ENCODE measurements at regions not wholly inside any gene's neighbourhood (a gene's known extent, or its start where the extent isn't known, plus 50 kb on each side); places are given as distances from the start of the nearest gene placed in this dataset.

DNA sequence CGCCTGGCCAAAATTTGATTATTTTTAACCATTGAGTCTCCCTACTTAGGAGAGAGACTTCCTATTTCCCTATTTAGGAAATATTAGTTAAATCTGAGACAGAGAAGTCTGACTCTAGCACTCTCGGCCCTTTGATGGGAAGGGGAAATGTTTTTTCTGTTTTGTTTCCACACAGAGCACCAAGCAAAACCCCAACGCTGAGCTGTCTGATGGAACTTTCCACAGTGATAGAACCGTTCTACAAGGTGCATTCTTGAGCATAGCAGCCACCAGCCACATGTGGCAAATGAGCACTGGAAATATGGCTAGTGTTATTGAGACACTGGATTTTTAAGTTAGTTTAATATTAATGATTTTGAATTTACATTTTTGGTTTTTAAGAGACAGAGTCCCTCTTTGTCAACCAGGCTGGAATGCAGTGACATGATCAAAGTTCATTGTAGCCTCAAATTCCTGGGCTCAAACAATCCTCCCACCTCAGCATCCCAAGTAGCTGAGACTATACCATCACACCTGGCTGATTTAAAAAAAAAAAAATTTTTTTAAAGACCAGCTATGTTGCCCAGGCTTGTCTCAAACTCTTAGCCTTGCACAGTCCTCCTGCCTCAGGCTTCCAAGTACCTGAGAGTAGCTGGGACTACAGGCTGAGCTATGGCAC, 77.3 kb upstream of the GALNT2 start (continued):
- TF ChIP-seq, protein P1, sequence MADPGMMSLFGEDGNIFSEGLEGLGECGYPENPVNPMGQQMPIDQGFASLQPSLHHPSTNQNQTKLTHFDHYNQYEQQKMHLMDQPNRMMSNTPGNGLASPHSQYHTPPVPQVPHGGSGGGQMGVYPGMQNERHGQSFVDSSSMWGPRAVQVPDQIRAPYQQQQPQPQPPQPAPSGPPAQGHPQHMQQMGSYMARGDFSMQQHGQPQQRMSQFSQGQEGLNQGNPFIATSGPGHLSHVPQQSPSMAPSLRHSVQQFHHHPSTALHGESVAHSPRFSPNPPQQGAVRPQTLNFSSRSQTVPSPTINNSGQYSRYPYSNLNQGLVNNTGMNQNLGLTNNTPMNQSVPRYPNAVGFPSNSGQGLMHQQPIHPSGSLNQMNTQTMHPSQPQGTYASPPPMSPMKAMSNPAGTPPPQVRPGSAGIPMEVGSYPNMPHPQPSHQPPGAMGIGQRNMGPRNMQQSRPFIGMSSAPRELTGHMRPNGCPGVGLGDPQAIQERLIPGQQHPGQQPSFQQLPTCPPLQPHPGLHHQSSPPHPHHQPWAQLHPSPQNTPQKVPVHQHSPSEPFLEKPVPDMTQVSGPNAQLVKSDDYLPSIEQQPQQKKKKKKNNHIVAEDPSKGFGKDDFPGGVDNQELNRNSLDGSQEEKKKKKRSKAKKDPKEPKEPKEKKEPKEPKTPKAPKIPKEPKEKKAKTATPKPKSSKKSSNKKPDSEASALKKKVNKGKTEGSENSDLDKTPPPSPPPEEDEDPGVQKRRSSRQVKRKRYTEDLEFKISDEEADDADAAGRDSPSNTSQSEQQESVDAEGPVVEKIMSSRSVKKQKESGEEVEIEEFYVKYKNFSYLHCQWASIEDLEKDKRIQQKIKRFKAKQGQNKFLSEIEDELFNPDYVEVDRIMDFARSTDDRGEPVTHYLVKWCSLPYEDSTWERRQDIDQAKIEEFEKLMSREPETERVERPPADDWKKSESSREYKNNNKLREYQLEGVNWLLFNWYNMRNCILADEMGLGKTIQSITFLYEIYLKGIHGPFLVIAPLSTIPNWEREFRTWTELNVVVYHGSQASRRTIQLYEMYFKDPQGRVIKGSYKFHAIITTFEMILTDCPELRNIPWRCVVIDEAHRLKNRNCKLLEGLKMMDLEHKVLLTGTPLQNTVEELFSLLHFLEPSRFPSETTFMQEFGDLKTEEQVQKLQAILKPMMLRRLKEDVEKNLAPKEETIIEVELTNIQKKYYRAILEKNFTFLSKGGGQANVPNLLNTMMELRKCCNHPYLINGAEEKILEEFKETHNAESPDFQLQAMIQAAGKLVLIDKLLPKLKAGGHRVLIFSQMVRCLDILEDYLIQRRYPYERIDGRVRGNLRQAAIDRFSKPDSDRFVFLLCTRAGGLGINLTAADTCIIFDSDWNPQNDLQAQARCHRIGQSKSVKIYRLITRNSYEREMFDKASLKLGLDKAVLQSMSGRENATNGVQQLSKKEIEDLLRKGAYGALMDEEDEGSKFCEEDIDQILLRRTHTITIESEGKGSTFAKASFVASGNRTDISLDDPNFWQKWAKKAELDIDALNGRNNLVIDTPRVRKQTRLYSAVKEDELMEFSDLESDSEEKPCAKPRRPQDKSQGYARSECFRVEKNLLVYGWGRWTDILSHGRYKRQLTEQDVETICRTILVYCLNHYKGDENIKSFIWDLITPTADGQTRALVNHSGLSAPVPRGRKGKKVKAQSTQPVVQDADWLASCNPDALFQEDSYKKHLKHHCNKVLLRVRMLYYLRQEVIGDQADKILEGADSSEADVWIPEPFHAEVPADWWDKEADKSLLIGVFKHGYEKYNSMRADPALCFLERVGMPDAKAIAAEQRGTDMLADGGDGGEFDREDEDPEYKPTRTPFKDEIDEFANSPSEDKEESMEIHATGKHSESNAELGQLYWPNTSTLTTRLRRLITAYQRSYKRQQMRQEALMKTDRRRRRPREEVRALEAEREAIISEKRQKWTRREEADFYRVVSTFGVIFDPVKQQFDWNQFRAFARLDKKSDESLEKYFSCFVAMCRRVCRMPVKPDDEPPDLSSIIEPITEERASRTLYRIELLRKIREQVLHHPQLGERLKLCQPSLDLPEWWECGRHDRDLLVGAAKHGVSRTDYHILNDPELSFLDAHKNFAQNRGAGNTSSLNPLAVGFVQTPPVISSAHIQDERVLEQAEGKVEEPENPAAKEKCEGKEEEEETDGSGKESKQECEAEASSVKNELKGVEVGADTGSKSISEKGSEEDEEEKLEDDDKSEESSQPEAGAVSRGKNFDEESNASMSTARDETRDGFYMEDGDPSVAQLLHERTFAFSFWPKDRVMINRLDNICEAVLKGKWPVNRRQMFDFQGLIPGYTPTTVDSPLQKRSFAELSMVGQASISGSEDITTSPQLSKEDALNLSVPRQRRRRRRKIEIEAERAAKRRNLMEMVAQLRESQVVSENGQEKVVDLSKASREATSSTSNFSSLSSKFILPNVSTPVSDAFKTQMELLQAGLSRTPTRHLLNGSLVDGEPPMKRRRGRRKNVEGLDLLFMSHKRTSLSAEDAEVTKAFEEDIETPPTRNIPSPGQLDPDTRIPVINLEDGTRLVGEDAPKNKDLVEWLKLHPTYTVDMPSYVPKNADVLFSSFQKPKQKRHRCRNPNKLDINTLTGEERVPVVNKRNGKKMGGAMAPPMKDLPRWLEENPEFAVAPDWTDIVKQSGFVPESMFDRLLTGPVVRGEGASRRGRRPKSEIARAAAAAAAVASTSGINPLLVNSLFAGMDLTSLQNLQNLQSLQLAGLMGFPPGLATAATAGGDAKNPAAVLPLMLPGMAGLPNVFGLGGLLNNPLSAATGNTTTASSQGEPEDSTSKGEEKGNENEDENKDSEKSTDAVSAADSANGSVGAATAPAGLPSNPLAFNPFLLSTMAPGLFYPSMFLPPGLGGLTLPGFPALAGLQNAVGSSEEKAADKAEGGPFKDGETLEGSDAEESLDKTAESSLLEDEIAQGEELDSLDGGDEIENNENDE (IDR thresholded peaks at IDR 0.05; ENCODE audit: insufficient replicate concordance, low read length), result no peak
- TF ChIP-seq BRCA1 (IDR thresholded peaks at IDR 0.05; ENCODE audit: low read depth, low read length), result no peak
- no peak for TF ChIP-seq RXRA (IDR thresholded peaks at IDR 0.05; ENCODE audit: insufficient read depth, low read depth, low read length)
- TF ChIP-seq SAP30 (IDR thresholded peaks at IDR 0.05; ENCODE audit: insufficient read depth, insufficient replicate concordance, low read length), result no peak
- TF ChIP-seq ZNF274 (IDR thresholded peaks at IDR 0.05; ENCODE audit: borderline replicate concordance, extremely low read depth, low read length), result no peak
- no peak for TF ChIP-seq SIN3A (conservative IDR thresholded peaks at IDR 0.05 in 1 of 2, IDR thresholded peaks at IDR 0.05 in 1 of 2; ENCODE audit: low read depth in 1 of 2, low read length in 2 of 2)
- TF ChIP-seq, protein P2, sequence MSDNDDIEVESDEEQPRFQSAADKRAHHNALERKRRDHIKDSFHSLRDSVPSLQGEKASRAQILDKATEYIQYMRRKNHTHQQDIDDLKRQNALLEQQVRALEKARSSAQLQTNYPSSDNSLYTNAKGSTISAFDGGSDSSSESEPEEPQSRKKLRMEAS (IDR thresholded peaks at IDR 0.05), result no peak
- no peak for TF ChIP-seq PHF8 (conservative IDR thresholded peaks at IDR 0.05; ENCODE audit: low read depth, low read length)
- no peak for TF ChIP-seq SP4 (IDR thresholded peaks at IDR 0.05; ENCODE audit: low read length)
